Suprapubic skin (tissue), 4 donors: ENCODE measurements at regions not wholly inside any gene's neighbourhood (a gene's known extent, or its start where the extent isn't known, plus 50 kb on each side); places are given as distances from the start of the nearest gene placed in this dataset.

Source experiments
- DNase-seq, 2 donors: peaks; one replicate each; pipeline ENCODE4 v3.0.0-alpha.2; 2019; ENCODE audit warnings: low spot score in 2 of 2
- H3K27ac ChIP-seq: fragments of 200-600 bp; sonication (generic); one replicate; pipeline ENCODE4 v1.5.1; 2019
- H3K27me3 ChIP-seq: fragments of 200-600 bp; sonication (generic); one replicate; pipeline ENCODE4 v1.5.1; 2019
- H3K36me3 ChIP-seq: fragments of 200-600 bp; sonication (generic); one replicate; pipeline ENCODE4 v1.5.1; 2019
- H3K4me1 ChIP-seq: fragments of 200-600 bp; sonication (generic); one replicate; pipeline ENCODE4 v1.5.1; 2019
- H3K4me3 ChIP-seq: fragments of 200-600 bp; sonication (generic); one replicate; pipeline ENCODE4 v1.5.1; 2019; ENCODE audit warnings: mild to moderate bottlenecking
- H3K9me3 ChIP-seq: fragments of 200-600 bp; sonication (generic); one replicate; pipeline ENCODE4 v1.5.1; 2019
- EP300 ChIP-seq: sonication (generic); formaldehyde crosslinking; IDR thresholded peaks from one replicate; pipeline ENCODE4 v1.6.1; 2017; ENCODE audit warnings: antibody characterized with exemption
- POLR2A ChIP-seq, 2 donors: fragments of 450-650 bp; IDR thresholded peaks; one replicate each; pipeline ENCODE4 v1.6.1; 2017; ENCODE audit warnings: antibody characterized with exemption in 2 of 2, mild to moderate bottlenecking in 2 of 2, moderate library complexity in 2 of 2
- POLR2AphosphoS5 ChIP-seq, 3 donors: sonication (generic); formaldehyde crosslinking; IDR thresholded peaks; one replicate each; pipeline ENCODE4 v1.6.1; 2017; ENCODE audit warnings: antibody characterized with exemption in 3 of 3
- WGBS: methylation state at CpG from one replicate; pipeline ENCODE4 v1.1.5; 2018; 5-methylcytosine and 5-hydroxymethylcytosine counted together
- TF ChIP-seq, protein P1 (sequence below), 2 donors: fragments of 200-600 bp in 1 of 2; fragments of 450-650 bp in 1 of 2; sonication (generic) in 1 of 2; IDR thresholded peaks; one replicate each; pipeline ENCODE4 v1.5.1; 2016 to 2019; ENCODE audit warnings: antibody characterized with exemption in 2 of 2, mild to moderate bottlenecking in 1 of 2, moderate library complexity in 1 of 2

DNA sequence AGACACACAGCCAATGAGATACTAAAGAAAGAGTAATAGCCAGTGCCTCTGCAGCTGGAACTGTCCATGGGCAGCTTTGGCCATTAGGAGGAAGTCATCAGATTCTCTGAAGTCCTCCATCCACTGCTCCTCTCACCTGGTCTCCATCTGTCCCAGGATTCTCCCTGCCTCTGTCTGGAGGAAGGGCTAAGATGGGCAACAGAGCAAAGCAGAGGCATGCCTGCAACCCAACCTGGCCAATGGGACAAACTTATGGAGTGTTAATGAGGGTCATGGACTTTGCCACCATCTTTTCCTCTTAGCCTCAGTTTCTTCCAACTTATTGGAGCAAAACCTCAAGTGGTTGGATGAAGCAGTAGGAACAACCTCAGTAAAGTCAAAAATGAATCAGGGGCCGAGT lies 91.5 kb upstream of the SIX3 start:
- no peak overlapping the region for H3K4me3 ChIP-seq
- no peaks in the 10 kb centered on the region for H3K36me3 ChIP-seq
- 74% methylated on average over 1 of the region's 1 CpG for WGBS

DNA sequence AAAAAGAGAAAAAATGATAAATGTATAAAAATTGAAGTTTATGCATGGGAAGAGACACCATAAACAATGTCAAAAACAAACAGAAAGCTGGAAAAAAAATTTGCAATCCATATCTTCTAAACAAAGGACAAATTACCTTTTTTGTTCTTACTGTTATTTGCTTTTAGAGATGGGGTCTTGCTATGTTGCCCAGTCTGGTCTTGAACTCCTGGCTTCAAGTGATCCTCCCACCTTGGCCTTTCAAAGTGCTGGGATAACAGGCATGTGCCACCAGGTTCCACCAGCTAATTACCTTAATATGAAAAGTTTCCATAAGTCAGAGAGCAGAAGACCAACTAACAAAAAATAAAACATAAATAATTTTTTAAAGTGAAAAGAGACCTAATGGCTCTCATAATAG lies 90.0 kb upstream of the SIX3 start:
- TF ChIP-seq POLR2AphosphoS5 (IDR thresholded peaks at IDR 0.05) (no peak), POLR2A (IDR thresholded peaks at IDR 0.05) (no peak), EP300 (no peak)
- TF ChIP-seq, protein P1, sequence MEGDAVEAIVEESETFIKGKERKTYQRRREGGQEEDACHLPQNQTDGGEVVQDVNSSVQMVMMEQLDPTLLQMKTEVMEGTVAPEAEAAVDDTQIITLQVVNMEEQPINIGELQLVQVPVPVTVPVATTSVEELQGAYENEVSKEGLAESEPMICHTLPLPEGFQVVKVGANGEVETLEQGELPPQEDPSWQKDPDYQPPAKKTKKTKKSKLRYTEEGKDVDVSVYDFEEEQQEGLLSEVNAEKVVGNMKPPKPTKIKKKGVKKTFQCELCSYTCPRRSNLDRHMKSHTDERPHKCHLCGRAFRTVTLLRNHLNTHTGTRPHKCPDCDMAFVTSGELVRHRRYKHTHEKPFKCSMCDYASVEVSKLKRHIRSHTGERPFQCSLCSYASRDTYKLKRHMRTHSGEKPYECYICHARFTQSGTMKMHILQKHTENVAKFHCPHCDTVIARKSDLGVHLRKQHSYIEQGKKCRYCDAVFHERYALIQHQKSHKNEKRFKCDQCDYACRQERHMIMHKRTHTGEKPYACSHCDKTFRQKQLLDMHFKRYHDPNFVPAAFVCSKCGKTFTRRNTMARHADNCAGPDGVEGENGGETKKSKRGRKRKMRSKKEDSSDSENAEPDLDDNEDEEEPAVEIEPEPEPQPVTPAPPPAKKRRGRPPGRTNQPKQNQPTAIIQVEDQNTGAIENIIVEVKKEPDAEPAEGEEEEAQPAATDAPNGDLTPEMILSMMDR (IDR thresholded peaks at IDR 0.05) = no peak
- Histone ChIP-seq H3K9me3 (no peaks in the 10 kb centered on the region), H3K27me3 (peaks cover 25% of the 10 kb centered on the region), H3K36me3 (no peaks in the 10 kb centered on the region), H3K27ac (no peak overlapping the region), H3K4me1 (no peaks in the 10 kb centered on the region), H3K4me3 (no peak overlapping the region)
- DNase-seq = no peak

More for the DNA sequence above, 91.5 kb upstream of the SIX3 start:
- DNase-seq = no peak
- TF ChIP-seq EP300 (no peak), POLR2AphosphoS5 (IDR thresholded peaks at IDR 0.05) (no peak), POLR2A (IDR thresholded peaks at IDR 0.05) (no peak)
- TF ChIP-seq, protein P1 (IDR thresholded peaks at IDR 0.05) = no peak
- Histone ChIP-seq H3K27ac (no peak overlapping the region), H3K9me3 (no peaks in the 10 kb centered on the region), H3K4me1 (no peaks in the 10 kb centered on the region), H3K27me3 (peaks cover 25% of the 10 kb centered on the region)

DNA sequence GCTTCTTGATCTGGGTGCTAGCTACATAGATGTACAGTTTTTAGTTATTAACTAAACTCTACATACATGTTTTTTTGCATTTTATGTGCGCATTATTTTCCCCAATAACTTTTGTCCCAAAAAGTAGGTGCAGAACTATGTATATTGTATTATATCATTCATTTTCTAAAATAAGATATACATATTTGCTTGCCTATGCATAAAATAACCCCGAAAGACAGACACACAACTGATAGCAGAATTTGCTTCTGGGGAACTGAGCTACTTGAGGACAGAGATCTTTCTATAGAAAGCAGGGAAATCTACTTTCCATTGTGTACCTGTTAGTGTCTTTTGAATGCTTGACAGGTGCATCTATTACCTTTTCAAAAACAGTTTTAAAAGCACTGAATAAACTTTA lies 88.9 kb upstream of the SIX3 start:
- H3K4me3 ChIP-seq = no peak overlapping the region
- H3K27me3 ChIP-seq = peaks cover 25% of the 10 kb centered on the region
- no peaks in the 10 kb centered on the region for H3K36me3 ChIP-seq
- WGBS = 96% methylated on average over 2 of the region's 2 CpGs
- TF ChIP-seq POLR2AphosphoS5 (IDR thresholded peaks at IDR 0.05) = no peak
- TF ChIP-seq, protein P1 (IDR thresholded peaks at IDR 0.05) = no peak
- no peak for DNase-seq
- no peaks in the 10 kb centered on the region for H3K9me3 ChIP-seq
- no peaks in the 10 kb centered on the region for H3K4me1 ChIP-seq
- H3K27ac ChIP-seq = no peak overlapping the region

DNA sequence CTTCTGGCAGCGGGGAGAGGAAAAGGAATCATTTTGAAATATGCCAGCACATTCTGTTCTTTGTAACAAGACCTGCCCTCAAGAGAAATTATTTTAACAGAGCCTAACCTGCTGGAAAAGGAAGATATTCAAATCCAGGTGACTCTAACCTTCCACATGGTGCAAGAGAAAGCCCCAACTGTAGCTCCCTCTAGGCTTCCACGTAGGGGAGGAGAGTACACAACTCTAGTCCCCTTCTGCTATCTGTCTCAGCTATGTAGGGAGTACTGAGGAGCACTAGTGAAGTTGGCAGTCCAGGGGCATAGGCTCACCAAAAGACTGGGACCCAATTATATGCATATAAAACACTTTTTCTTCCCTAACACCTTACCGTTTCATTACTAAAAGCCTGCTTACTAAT lies 82.2 kb upstream of the SIX3 start:
- TF ChIP-seq, protein P1 (IDR thresholded peaks at IDR 0.05) = no peak
- no peak for TF ChIP-seq POLR2A (IDR thresholded peaks at IDR 0.05)
- no peak for TF ChIP-seq EP300
- TF ChIP-seq POLR2AphosphoS5 (IDR thresholded peaks at IDR 0.05) = no peak
- Histone ChIP-seq H3K4me1 (no peaks in the 10 kb centered on the region), H3K27me3 (peaks cover 10% of the 10 kb centered on the region), H3K36me3 (no peaks in the 10 kb centered on the region), H3K27ac (no peak overlapping the region), H3K4me3 (no peak overlapping the region), H3K9me3 (no peaks in the 10 kb centered on the region)
- DNase-seq = no peak
- WGBS = 64% methylated on average over 3 of the region's 3 CpGs

DNA sequence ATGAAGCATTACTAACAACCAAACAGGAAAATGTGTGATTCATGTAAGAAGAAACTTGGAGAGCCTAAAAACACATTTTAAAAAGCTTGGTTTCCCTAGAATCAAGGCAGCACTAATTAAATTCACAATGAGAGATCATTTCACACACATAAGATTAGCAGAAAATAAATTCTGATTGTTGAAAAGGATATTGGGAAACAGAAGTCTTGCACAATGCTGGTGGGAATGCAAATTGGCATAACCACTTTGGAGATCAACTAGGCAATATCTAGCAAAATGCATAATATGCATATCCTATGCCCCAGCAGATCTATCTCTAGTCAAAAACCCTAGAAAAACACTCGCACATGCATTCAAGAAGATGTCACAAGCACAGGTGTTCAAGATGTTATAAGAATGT lies 75.3 kb upstream of the SIX3 start:
- no peak overlapping the region for H3K4me3 ChIP-seq
- H3K9me3 ChIP-seq = no peaks in the 10 kb centered on the region
- H3K27me3 ChIP-seq = no peaks in the 10 kb centered on the region
- TF ChIP-seq, protein P1 (IDR thresholded peaks at IDR 0.05) = no peak
- no peak for TF ChIP-seq EP300
- no peak for TF ChIP-seq POLR2A (IDR thresholded peaks at IDR 0.05)
- TF ChIP-seq POLR2AphosphoS5 (IDR thresholded peaks at IDR 0.05) = no peak
- H3K4me1 ChIP-seq = no peaks in the 10 kb centered on the region
- H3K27ac ChIP-seq = no peak overlapping the region
- WGBS = 59% methylated on average over 1 of the region's 1 CpG
- DNase-seq = no peak
- H3K36me3 ChIP-seq = no peaks in the 10 kb centered on the region
